ENCODE measurements at regions not wholly inside any gene's neighbourhood (a gene's known extent, or its start where the extent isn't known, plus 50 kb on each side); places are given as distances from the start of the nearest gene placed in this dataset.

- peaks cover 0 to 6% (median 0%) of the 10 kb centered on the region in 11 experiments; a peak in 4 of 22 replicates for H3K9me3 ChIP-seq (replicated peaks in 1 of 11)
- no peaks in the 10 kb centered on the region for H4K20me1 ChIP-seq
- H3K36me3 ChIP-seq = no peaks in the 10 kb centered on the region
- H3K9ac ChIP-seq = no peak overlapping the region
- H3K27ac ChIP-seq = no peak overlapping the region
- H3K27me3 ChIP-seq = no peaks in the 10 kb centered on the region
- no peak for TF ChIP-seq Cebpa-rat (IDR thresholded peaks at IDR 0.05)
- no peak overlapping the region for H3K4me2 ChIP-seq
- no peak overlapping the region for H3K4me3 ChIP-seq
- H3K4me1 ChIP-seq = no peaks in the 10 kb centered on the region
These were observed 563.0 kb upstream of the CHRM3 start for GRCh38 chr1:238823416-238823815.

- Histone ChIP-seq H3K9ac (no peak overlapping the region), H4K20me1 (no peaks in the 10 kb centered on the region), H3K4me3 (no peak overlapping the region), H3K4me2 (no peak overlapping the region), H3K9me3 (replicated peaks in 1 of 11) (0 out of 22 replicates have a peak, but pooled peaks cover 0 to 9% (median 0%) of the 10 kb centered on the region in 11 experiments), H3K4me1 (no peaks in the 10 kb centered on the region), H3K36me3 (no peaks in the 10 kb centered on the region), H3K27me3 (no peaks in the 10 kb centered on the region), H3K27ac (no peak overlapping the region)
- TF ChIP-seq Cebpa-rat (IDR thresholded peaks at IDR 0.05) = no peak
These were observed 575.0 kb upstream of the CHRM3 start for GRCh38 chr1:238811211-238811879.

GRCh38 chr1:238790882-238791281, 595.5 kb upstream of the CHRM3 start:
- Histone ChIP-seq H3K27me3 (no peaks in the 10 kb centered on the region), H3K4me2 (no peak overlapping the region), H3K4me1 (peaks cover 0 to 3% (median 0%) of the 10 kb centered on the region in 10 experiments; a peak in 1 of 20 replicates), H3K36me3 (no peaks in the 10 kb centered on the region), H3K9ac (no peak overlapping the region), H3K4me3 (no peak overlapping the region), H3K9me3 (replicated peaks in 1 of 11) (no peaks in the 10 kb centered on the region), H3K27ac (no peak overlapping the region), H4K20me1 (no peaks in the 10 kb centered on the region)
- TF ChIP-seq Cebpa-rat (IDR thresholded peaks at IDR 0.05) = no peak

GRCh38 chr1:238789916-238790667, 596.3 kb upstream of the CHRM3 start:
- H3K36me3 ChIP-seq = no peaks in the 10 kb centered on the region
- no peak overlapping the region for H3K4me2 ChIP-seq
- no peaks in the 10 kb centered on the region for H3K27me3 ChIP-seq
- no peaks in the 10 kb centered on the region for H3K9me3 ChIP-seq (replicated peaks in 1 of 11)
- H3K4me3 ChIP-seq = no peak overlapping the region
- H3K4me1 ChIP-seq = peaks cover 0 to 3% (median 0%) of the 10 kb centered on the region in 10 experiments; a peak in 1 of 20 replicates
- no peak overlapping the region for H3K9ac ChIP-seq
- TF ChIP-seq Cebpa-rat (IDR thresholded peaks at IDR 0.05) = no peak
- H4K20me1 ChIP-seq = no peaks in the 10 kb centered on the region
- no peak overlapping the region for H3K27ac ChIP-seq

- no peak overlapping the region for H3K27ac ChIP-seq
- no peaks in the 10 kb centered on the region for H3K9me3 ChIP-seq (replicated peaks in 1 of 11)
- no peaks in the 10 kb centered on the region for H3K36me3 ChIP-seq
- no peak for TF ChIP-seq Cebpa-rat (IDR thresholded peaks at IDR 0.05)
- no peak overlapping the region for H3K9ac ChIP-seq
- no peak overlapping the region for H3K4me2 ChIP-seq
- H3K4me3 ChIP-seq = no peak overlapping the region
- no peaks in the 10 kb centered on the region for H3K27me3 ChIP-seq
- H4K20me1 ChIP-seq = no peaks in the 10 kb centered on the region
- peaks cover 0 to 3% (median 0%) of the 10 kb centered on the region in 10 experiments; a peak in 1 of 20 replicates for H3K4me1 ChIP-seq
These were observed 598.9 kb upstream of the CHRM3 start for GRCh38 chr1:238787471-238787870.

GRCh38 chr1:238783633-238784032, 602.7 kb upstream of the CHRM3 start:
- no peak overlapping the region for H3K9ac ChIP-seq
- no peak overlapping the region for H3K4me2 ChIP-seq
- TF ChIP-seq Cebpa-rat (IDR thresholded peaks at IDR 0.05) = no peak
- no peaks in the 10 kb centered on the region for H3K36me3 ChIP-seq
- H3K27ac ChIP-seq = no peak overlapping the region
- H3K4me1 ChIP-seq = peaks cover 0 to 4% (median 0%) of the 10 kb centered on the region in 10 experiments; a peak in 1 of 20 replicates
- no peaks in the 10 kb centered on the region for H4K20me1 ChIP-seq
- no peak overlapping the region for H3K4me3 ChIP-seq
- no peaks in the 10 kb centered on the region for H3K27me3 ChIP-seq
- no peaks in the 10 kb centered on the region for H3K9me3 ChIP-seq (replicated peaks in 1 of 11)

- no peak overlapping the region for H3K27ac ChIP-seq
- no peak overlapping the region for H3K4me2 ChIP-seq
- no peaks in the 10 kb centered on the region for H3K9me3 ChIP-seq (replicated peaks in 1 of 11)
- no peak for TF ChIP-seq Cebpa-rat (IDR thresholded peaks at IDR 0.05)
- no peaks in the 10 kb centered on the region for H4K20me1 ChIP-seq
- H3K9ac ChIP-seq = no peak overlapping the region
- no peaks in the 10 kb centered on the region for H3K36me3 ChIP-seq
- H3K27me3 ChIP-seq = no peaks in the 10 kb centered on the region
- no peak overlapping the region for H3K4me3 ChIP-seq
- H3K4me1 ChIP-seq = peaks cover 0 to 4% (median 0%) of the 10 kb centered on the region in 10 experiments; a peak in 1 of 20 replicates
These were observed 606.7 kb upstream of the CHRM3 start for GRCh38 chr1:238779716-238780115.

GRCh38 chr1:238778113-238778512, 608.3 kb upstream of the CHRM3 start:
- no peak overlapping the region for H3K9ac ChIP-seq
- peaks cover 0 to 4% (median 0%) of the 10 kb centered on the region in 10 experiments; a peak in 1 of 20 replicates for H3K4me1 ChIP-seq
- no peaks in the 10 kb centered on the region for H4K20me1 ChIP-seq
- no peaks in the 10 kb centered on the region for H3K9me3 ChIP-seq (replicated peaks in 1 of 11)
- H3K36me3 ChIP-seq = no peaks in the 10 kb centered on the region
- no peaks in the 10 kb centered on the region for H3K27me3 ChIP-seq
- no peak for TF ChIP-seq Cebpa-rat (IDR thresholded peaks at IDR 0.05)
- H3K27ac ChIP-seq = no peak overlapping the region
- no peak overlapping the region for H3K4me2 ChIP-seq
- H3K4me3 ChIP-seq = no peak overlapping the region

- H3K36me3 ChIP-seq = no peaks in the 10 kb centered on the region
- H3K4me2 ChIP-seq = no peak overlapping the region
- no peaks in the 10 kb centered on the region for H4K20me1 ChIP-seq
- no peak overlapping the region for H3K27ac ChIP-seq
- H3K4me3 ChIP-seq = no peak overlapping the region
- no peaks in the 10 kb centered on the region for H3K9me3 ChIP-seq (replicated peaks in 1 of 11)
- H3K9ac ChIP-seq = no peak overlapping the region
- H3K4me1 ChIP-seq = peaks cover 0 to 4% (median 0%) of the 10 kb centered on the region in 10 experiments; a peak in 1 of 20 replicates
- H3K27me3 ChIP-seq = no peaks in the 10 kb centered on the region
- no peak for TF ChIP-seq Cebpa-rat (IDR thresholded peaks at IDR 0.05)
These were observed 608.8 kb upstream of the CHRM3 start for GRCh38 chr1:238777551-238777950.
